CD14-positive monocyte (primary cell): ENCODE measurements at regions not wholly inside any gene's neighbourhood (a gene's known extent, or its start where the extent isn't known, plus 50 kb on each side); places are given as distances from the start of the nearest gene placed in this dataset.

Source experiments
- DNase-seq, 3 donors: peaks; one replicate each; pipeline ENCODE4 v3.0.0-alpha.2; 2011 to 2022
- H2AFZ ChIP-seq: 2 replicates; pipeline ENCODE4 v1.6.0; 2012; ENCODE audit warnings: mild to moderate bottlenecking, low read depth, low read length, inconsistent platforms; ENCODE audit not compliant: insufficient read depth, poor library complexity, severe bottlenecking
- H3K27ac ChIP-seq, 2 donors: 1 replicate in 1 of 2; 2 replicates in 1 of 2; pipeline ENCODE4 v1.5.1; 2012 to 2013; ENCODE audit warnings: low read length in 2 of 2, control low read depth in 1 of 2, inconsistent platforms in 1 of 2, low read depth in 1 of 2, mild to moderate bottlenecking in 1 of 2
- H3K27me3 ChIP-seq, 2 donors: one replicate each; pipeline versions ENCODE4 v1.6.0 to v1.6.1; 2011 to 2013; ENCODE audit warnings: low read length in 2 of 2; ENCODE audit not compliant: control insufficient read depth in 2 of 2, insufficient read depth in 2 of 2
- H3K36me3 ChIP-seq, 2 donors: replicated peaks in 1 of 2; 1 replicate in 1 of 2; 2 replicates in 1 of 2; pipeline versions ENCODE4 v1.5.1 to v1.6.1; 2012 to 2013; ENCODE audit warnings: low read length in 2 of 2, control low read depth in 1 of 2, inconsistent platforms in 1 of 2, mild to moderate bottlenecking in 1 of 2; ENCODE audit not compliant: insufficient read depth in 2 of 2, control insufficient read depth in 1 of 2
- H3K4me1 ChIP-seq, 2 donors: 1 replicate in 1 of 2; 2 replicates in 1 of 2; pipeline versions ENCODE4 v1.5.1 to v1.6.1; 2012 to 2013; ENCODE audit warnings: low read length in 2 of 2, control low read depth in 1 of 2, inconsistent platforms in 1 of 2, mild to moderate bottlenecking in 1 of 2, moderate library complexity in 1 of 2; ENCODE audit not compliant: insufficient read depth in 2 of 2, control insufficient read depth in 1 of 2
- H3K4me2 ChIP-seq: replicated peaks from 2 replicates; pipeline ENCODE3; 2012; ENCODE audit warnings: low read length, moderate library complexity, mild to moderate bottlenecking; ENCODE audit not compliant: poor library complexity, severe bottlenecking; ENCODE audit errors: extremely low read depth
- H3K4me3 ChIP-seq, 3 experiments: fragments of 200-600 bp in 1 of 3; sonication (generic) in 1 of 3; replicated peaks in 1 of 3; 1 replicate in 2 of 3; 2 replicates in 1 of 3; pipeline ENCODE4 v1.5.1; 2011 to 2013; ENCODE audit warnings: low read length in 3 of 3, mild to moderate bottlenecking in 3 of 3, control low read depth in 2 of 3, low read depth in 2 of 3, inconsistent platforms in 1 of 3, moderate library complexity in 1 of 3
- H3K79me2 ChIP-seq: 2 replicates; pipeline ENCODE4 v1.6.0; 2012; ENCODE audit warnings: mild to moderate bottlenecking, control low read depth, inconsistent platforms, low read length, moderate library complexity; ENCODE audit not compliant: insufficient read depth
- H3K9ac ChIP-seq: 2 replicates; pipeline ENCODE4 v1.6.0; 2017; ENCODE audit warnings: low read length, mild to moderate bottlenecking; ENCODE audit not compliant: insufficient read depth, poor library complexity, severe bottlenecking
- H3K9me3 ChIP-seq, 2 donors: replicated peaks in 1 of 2; 1 replicate in 1 of 2; 2 replicates in 1 of 2; pipeline versions ENCODE4 v1.5.1 to v1.6.1; 2012 to 2013; ENCODE audit warnings: low read length in 2 of 2, control low read depth in 1 of 2; ENCODE audit not compliant: control insufficient read depth in 1 of 2, insufficient read depth in 1 of 2
- H4K20me1 ChIP-seq: 2 replicates; pipeline ENCODE4 v1.6.0; 2012; ENCODE audit warnings: mild to moderate bottlenecking, low read length, control low read depth, moderate library complexity; ENCODE audit not compliant: insufficient read depth
- H3K27ac Mint-ChIP-seq, 7 donors: one replicate each; pipeline ENCODE4 v1.8.0; 2020; ENCODE audit warnings: mild to moderate bottlenecking in 7 of 7, mixed read lengths in 7 of 7, moderate library complexity in 6 of 7, inconsistent platforms in 2 of 7
- H3K27me3 Mint-ChIP-seq, 3 donors: one replicate each; pipeline ENCODE4 v1.8.0; 2021 to 2022; ENCODE audit warnings: low read depth in 3 of 3, mild to moderate bottlenecking in 3 of 3, mixed read lengths in 3 of 3, moderate library complexity in 3 of 3, inconsistent platforms in 1 of 3
- H3K36me3 Mint-ChIP-seq, 2 donors: one replicate each; pipeline ENCODE4 v1.8.0; 2020; ENCODE audit warnings: mixed read lengths in 2 of 2, inconsistent platforms in 1 of 2, mild to moderate bottlenecking in 1 of 2
- H3K4me1 Mint-ChIP-seq: one replicate; pipeline ENCODE4 v1.8.0; 2020; ENCODE audit warnings: mild to moderate bottlenecking, mixed read lengths
- H3K4me3 Mint-ChIP-seq, 2 donors: one replicate each; pipeline ENCODE4 v1.8.0; 2020; ENCODE audit warnings: mild to moderate bottlenecking in 2 of 2, mixed read lengths in 2 of 2, moderate library complexity in 1 of 2
- H3K9me3 Mint-ChIP-seq, 7 donors: one replicate each; pipeline ENCODE4 v1.8.0; 2020 to 2022; ENCODE audit warnings: mixed read lengths in 7 of 7, mild to moderate bottlenecking in 6 of 7, moderate library complexity in 6 of 7, inconsistent platforms in 2 of 7
- WGBS: methylation state at CpG from one replicate; pipeline ENCODE4 v1.1.5; 2013; ENCODE audit warnings: missing lambda C conversion rate; ENCODE audit not compliant: insufficient coverage; 5-methylcytosine and 5-hydroxymethylcytosine counted together
- intact Hi-C, 2 donors: fragments of 100-400 bp; cut with micrococcal nuclease; formaldehyde crosslinking; loops; one replicate each; pipeline versions ENCODE4 v1.15.0 to v1.15.1; 2023
- TF ChIP-seq, protein P1 (sequence below): fragments of 200-600 bp; IDR thresholded peaks from one replicate; pipeline ENCODE4 v1.8.0; 2022; ENCODE audit warnings: antibody characterized with exemption, mild to moderate bottlenecking

GRCh38 chr5:118491351-118491750, 497.0 kb downstream of the DTWD2 start:
- intact Hi-C loops, result no loop called here
- Histone ChIP-seq H3K27me3 (no peaks in the 10 kb centered on the region), H3K27ac (no peak overlapping the region), H3K4me2 (no peak overlapping the region), H2AFZ (no peak overlapping the region), H4K20me1 (no peaks in the 10 kb centered on the region), H3K9ac (no peak overlapping the region), H3K4me3 (no peak overlapping the region), H3K79me2 (no peaks in the 10 kb centered on the region), H3K4me1 (no peaks in the 10 kb centered on the region), H3K36me3 (no peaks in the 10 kb centered on the region), H3K9me3 (peaks cover 2 to 6% of the 10 kb centered on the region in 2 donors)
- Mint-ChIP-seq H3K27ac (no peak overlapping the region), H3K36me3 (no peaks in the 10 kb centered on the region), H3K4me1 (no peaks in the 10 kb centered on the region), H3K4me3 (no peak overlapping the region), H3K27me3 (peaks cover 0 to 2% (median 0%) of the 10 kb centered on the region in 3 donors), H3K9me3 (peaks cover 0 to 12% (median 6%) of the 10 kb centered on the region in 7 donors)
- no peak for DNase-seq
- no CpG with 5 or more reads among the region's 1 CpG for WGBS
- TF ChIP-seq, protein P1, sequence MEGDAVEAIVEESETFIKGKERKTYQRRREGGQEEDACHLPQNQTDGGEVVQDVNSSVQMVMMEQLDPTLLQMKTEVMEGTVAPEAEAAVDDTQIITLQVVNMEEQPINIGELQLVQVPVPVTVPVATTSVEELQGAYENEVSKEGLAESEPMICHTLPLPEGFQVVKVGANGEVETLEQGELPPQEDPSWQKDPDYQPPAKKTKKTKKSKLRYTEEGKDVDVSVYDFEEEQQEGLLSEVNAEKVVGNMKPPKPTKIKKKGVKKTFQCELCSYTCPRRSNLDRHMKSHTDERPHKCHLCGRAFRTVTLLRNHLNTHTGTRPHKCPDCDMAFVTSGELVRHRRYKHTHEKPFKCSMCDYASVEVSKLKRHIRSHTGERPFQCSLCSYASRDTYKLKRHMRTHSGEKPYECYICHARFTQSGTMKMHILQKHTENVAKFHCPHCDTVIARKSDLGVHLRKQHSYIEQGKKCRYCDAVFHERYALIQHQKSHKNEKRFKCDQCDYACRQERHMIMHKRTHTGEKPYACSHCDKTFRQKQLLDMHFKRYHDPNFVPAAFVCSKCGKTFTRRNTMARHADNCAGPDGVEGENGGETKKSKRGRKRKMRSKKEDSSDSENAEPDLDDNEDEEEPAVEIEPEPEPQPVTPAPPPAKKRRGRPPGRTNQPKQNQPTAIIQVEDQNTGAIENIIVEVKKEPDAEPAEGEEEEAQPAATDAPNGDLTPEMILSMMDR, result no peak

DNA sequence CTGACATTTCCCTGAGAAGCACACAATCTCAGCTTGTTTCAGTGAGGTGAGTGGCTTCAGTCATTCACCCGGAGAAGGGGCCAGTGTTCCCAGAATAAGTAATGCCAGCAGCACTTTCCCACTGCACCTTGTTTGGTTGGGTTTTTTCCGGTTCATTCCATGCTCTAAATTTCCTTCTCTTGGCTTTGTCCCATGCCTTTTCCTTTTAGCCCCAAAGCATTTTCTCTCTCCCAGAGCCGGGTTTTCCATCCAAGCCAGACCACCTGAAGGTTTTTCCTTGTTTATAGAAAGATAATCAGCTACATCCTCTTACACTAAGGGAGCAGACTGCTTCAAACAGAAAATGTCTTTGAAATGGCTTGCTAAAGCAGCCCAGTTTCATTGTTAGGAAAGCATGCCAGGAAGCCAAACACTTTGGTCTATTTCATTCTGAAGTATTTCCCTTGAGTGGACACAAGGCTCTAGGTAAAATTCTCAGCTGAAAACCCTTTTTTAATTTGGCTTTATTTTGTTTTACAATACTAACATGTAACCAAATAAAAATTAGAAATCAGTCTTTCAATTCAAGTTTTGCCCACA, 501.6 kb downstream of the DTWD2 start:
- H3K4me3 Mint-ChIP-seq, result no peak overlapping the region
- Histone ChIP-seq H3K79me2 (no peaks in the 10 kb centered on the region), H3K4me2 (no peak overlapping the region), H3K27me3 (no peaks in the 10 kb centered on the region), H3K4me3 (no peak overlapping the region), H3K27ac (no peak overlapping the region), H4K20me1 (no peaks in the 10 kb centered on the region), H3K4me1 (no peaks in the 10 kb centered on the region), H3K9ac (no peak overlapping the region), H2AFZ (no peak overlapping the region), H3K36me3 (no peaks in the 10 kb centered on the region), H3K9me3 (peaks cover 10 to 11% of the 10 kb centered on the region in 2 donors)
- H3K4me1 Mint-ChIP-seq, result no peaks in the 10 kb centered on the region
- DNase-seq, result no peak
- TF ChIP-seq, protein P1, result no peak
- H3K36me3 Mint-ChIP-seq, result no peaks in the 10 kb centered on the region
- intact Hi-C loops, result no loop called here
- peaks cover 2 to 11% (median 5%) of the 10 kb centered on the region in 7 donors for H3K9me3 Mint-ChIP-seq
- no peaks in the 10 kb centered on the region for H3K27me3 Mint-ChIP-seq
- no peak overlapping the region for H3K27ac Mint-ChIP-seq
- WGBS, result no CpG with 5 or more reads among the region's 3 CpGs
